HG02610 (cell line): ENCODE measurements at regions not wholly inside any gene's neighbourhood (a gene's known extent, or its start where the extent isn't known, plus 50 kb on each side); places are given as distances from the start of the nearest gene placed in this dataset.
"Not testable (repeated sequence)": the region's sequence is repeated elsewhere in the genome, so short reads cannot be mapped to it uniquely, and the experiment has no call there.

Experiments used
- ATAC-seq: cut with Tn5 transposase; IDR thresholded peaks from one replicate; pipeline ENCODE4 v1.9.1; 2021; ENCODE audit warnings: mild to moderate bottlenecking, moderate library complexity; ENCODE audit not compliant: unreplicated experiment

GRCh38 chr7:101679653-101680173, 50.6 kb upstream of the MYL10 start:
- ATAC-seq: not testable (repeated sequence)

- no peak for ATAC-seq
Measured at GRCh38 chr7:101680406-101681145, 51.5 kb upstream of the MYL10 start.

GRCh38 chr7:101681170-101682007, 52.3 kb upstream of the MYL10 start:
- ATAC-seq: no peak

- no peak for ATAC-seq
Measured at GRCh38 chr7:101684983-101685330, 55.9 kb upstream of the MYL10 start.

GRCh38 chr7:101686030-101686429, 56.9 kb upstream of the MYL10 start:
- no peak for ATAC-seq

GRCh38 chr7:101687081-101687480, 58.0 kb upstream of the MYL10 start:
- no peak for ATAC-seq

- no peak for ATAC-seq
Measured at GRCh38 chr7:101687791-101688182, 58.7 kb upstream of the MYL10 start.

GRCh38 chr7:101688183-101688831, 59.2 kb upstream of the MYL10 start:
- peak; percentile 72 for ATAC-seq

- no peak for ATAC-seq
Measured at GRCh38 chr7:101688995-101689907, 60.2 kb upstream of the MYL10 start.

- ATAC-seq: no peak
Measured at GRCh38 chr7:101690061-101690460, 61.0 kb upstream of the MYL10 start.

GRCh38 chr7:101691822-101692384, 62.8 kb upstream of the MYL10 start:
- ATAC-seq: no peak

GRCh38 chr7:101693498-101694091, 64.5 kb upstream of the MYL10 start:
- no peak for ATAC-seq

- ATAC-seq: no peak
Measured at GRCh38 chr7:101698964-101699363, 69.9 kb upstream of the MYL10 start.

- no peak for ATAC-seq
Measured at GRCh38 chr7:101699399-101699798, 70.3 kb upstream of the MYL10 start.

GRCh38 chr7:101699881-101700823, 71.1 kb upstream of the MYL10 start:
- no peak for ATAC-seq

GRCh38 chr7:101701153-101701794, 72.2 kb upstream of the MYL10 start:
- ATAC-seq: no peak

- ATAC-seq: no peak
Measured at GRCh38 chr7:101702362-101702850, 73.3 kb upstream of the MYL10 start.

GRCh38 chr7:101705331-101705730, 76.2 kb upstream of the MYL10 start:
- ATAC-seq: no peak
